VCaP (cell line): ENCODE measurements at regions not wholly inside any gene's neighbourhood (a gene's known extent, or its start where the extent isn't known, plus 50 kb on each side); places are given as distances from the start of the nearest gene placed in this dataset.
A peak's percentile ranks its signal among the peaks of the same experiment; 100 is the strongest.

ENCODE experiments used
- H3K27ac ChIP-seq: fragments of 450-650 bp; 2 replicates; pipeline ENCODE4 v1.5.1; 2017
- TF ChIP-seq, protein P1 (sequence below): fragments of 450-650 bp; conservative IDR thresholded peaks from 2 replicates; pipeline ENCODE4 v1.5.1; 2017; ENCODE audit warnings: mild to moderate bottlenecking, moderate library complexity

DNA sequence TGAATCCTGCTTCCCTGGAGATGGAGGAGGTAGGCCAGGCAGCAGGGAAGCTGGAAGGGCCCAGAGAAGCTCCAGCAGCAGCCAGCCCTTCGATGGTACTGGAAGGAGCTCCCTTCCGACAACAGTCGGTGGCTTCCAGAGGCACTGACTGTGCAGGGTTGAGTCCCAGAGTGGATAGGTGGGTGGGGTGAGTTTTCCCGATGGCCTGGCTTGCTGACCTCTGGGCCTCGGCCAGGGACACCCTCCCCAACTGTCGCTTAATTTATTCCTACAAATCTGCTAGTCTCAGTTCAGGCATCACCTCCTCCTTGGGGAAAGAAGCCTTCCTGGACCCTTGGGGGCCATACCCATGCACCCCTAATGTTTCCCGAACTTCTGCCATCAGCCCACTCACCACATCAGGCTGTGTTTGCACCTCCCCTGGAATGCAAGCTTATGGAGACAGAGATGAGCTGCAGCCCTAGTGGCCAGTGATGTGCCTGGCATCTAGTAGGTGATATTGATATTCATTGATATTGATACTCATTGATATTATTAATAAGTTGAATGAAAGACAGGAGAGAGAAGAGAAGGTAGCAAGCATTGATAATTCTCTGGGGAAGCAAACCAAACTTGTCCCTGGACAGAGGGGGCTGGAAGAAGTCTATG, 104.6 kb upstream of the BOD1 start:
- TF ChIP-seq, protein P1, sequence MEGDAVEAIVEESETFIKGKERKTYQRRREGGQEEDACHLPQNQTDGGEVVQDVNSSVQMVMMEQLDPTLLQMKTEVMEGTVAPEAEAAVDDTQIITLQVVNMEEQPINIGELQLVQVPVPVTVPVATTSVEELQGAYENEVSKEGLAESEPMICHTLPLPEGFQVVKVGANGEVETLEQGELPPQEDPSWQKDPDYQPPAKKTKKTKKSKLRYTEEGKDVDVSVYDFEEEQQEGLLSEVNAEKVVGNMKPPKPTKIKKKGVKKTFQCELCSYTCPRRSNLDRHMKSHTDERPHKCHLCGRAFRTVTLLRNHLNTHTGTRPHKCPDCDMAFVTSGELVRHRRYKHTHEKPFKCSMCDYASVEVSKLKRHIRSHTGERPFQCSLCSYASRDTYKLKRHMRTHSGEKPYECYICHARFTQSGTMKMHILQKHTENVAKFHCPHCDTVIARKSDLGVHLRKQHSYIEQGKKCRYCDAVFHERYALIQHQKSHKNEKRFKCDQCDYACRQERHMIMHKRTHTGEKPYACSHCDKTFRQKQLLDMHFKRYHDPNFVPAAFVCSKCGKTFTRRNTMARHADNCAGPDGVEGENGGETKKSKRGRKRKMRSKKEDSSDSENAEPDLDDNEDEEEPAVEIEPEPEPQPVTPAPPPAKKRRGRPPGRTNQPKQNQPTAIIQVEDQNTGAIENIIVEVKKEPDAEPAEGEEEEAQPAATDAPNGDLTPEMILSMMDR = no peak
- peak overlapping the region; percentile 72 for H3K27ac ChIP-seq

DNA sequence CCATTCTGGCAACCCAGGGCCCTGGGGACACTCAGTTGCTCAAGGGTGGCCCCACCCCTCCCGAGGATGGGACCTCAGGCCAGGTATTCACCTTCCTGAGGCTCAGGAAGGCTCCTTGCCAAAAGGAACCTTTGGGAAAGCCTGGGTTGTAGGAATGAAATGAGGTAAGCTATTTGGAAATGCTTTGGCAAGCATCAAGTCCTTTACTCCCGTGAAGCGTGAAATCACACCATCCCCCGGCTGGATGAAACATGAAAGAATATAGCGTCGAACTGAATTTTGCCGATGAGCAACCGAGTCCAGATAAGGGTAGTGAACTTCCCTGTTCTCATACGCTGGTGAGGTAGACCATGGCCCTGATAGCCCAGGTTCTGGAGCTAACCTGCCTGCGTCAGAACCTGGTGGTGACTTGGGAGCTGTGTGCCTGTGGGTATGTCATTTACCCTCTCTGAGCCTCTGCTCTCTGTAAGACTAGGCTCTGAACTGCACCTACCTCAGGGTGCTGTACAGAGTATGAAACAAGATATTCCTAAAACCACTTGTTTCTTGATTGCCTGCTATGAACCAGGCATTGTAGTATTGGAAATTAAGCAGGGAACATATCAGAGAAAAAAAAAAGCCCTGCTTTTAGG, 105.3 kb upstream of the BOD1 start:
- H3K27ac ChIP-seq = peak overlapping the region; percentile 72; the same call in 1 of the 2 replicates
- TF ChIP-seq, protein P1 = no peak

DNA sequence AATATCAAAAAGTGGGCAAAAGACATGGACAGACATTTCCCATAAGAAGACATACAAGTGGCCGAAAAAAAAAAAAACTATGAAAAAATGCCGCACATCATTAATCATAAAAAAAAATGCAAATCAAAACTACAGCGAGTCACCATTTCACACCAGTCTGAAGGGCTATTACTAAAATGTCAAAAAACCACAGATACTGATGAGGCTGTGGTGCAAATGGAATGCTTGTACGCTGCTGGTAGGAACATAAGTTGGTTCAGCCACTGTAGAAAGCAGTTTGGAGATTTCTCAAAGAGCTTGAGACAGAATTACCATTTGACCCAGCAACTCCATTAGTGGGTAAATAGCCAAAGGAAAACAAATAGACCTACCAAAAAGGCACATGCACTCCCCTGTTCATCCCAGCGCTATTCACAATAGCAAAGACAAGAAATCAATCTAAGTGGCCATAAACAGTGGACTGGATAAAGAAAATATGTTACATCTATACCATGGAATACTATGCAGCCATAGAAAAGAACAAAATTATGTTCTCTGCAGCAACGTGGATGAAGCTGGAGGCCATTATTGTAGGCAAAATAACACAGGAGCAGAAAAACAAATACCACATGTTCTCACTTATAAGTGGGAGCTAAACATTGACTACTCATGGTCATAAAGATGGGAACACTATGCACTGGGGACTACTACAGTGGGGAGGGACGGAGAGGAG, 110.6 kb upstream of the BOD1 start:
- TF ChIP-seq, protein P1 = no peak
- no peak overlapping the region for H3K27ac ChIP-seq

DNA sequence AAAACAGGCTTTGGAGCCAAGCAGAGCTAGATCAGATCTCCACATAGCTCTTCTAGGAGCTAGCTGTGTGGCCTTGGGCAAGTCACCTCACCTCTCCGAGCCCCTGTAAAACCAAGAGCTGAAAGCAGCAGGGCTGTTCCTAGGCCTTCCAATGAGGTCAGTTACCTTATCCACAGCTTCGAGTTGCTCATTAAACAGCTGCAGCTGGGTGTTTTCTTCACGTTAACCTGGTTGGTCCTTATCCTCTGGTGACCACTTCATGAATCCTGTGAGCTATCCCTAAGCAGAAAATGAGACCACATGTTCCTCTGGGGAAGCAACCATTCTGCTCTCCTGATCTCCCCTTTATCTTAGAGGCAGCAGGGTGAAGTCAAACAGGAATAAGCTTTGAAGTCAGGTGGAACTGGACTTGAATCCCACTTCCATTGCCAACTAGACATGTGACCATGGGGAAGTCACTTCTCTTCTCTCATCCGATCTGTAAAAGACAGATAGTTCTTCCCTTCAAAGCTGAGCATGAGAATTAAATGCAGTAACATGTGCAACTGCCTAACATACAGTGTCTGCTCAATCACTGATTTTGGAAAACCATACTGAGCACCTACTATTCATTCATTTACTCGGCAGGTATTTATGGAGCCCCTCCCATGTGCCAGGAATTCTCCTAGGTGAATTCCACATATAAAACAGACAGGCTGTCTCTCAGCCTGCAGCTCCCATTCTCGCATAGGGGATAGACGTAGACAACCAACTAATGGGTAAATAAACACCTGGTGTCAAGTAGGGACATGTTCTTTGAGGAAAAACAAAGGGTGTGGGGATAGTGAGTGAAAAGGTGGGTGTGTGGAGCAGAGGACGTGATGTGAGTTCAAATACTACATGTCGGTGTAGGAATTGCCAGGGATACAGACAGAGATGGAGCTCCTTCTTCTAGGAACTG, 111.7 kb upstream of the BOD1 start:
- H3K27ac ChIP-seq = no peak overlapping the region
- TF ChIP-seq, protein P1 = no peak

DNA sequence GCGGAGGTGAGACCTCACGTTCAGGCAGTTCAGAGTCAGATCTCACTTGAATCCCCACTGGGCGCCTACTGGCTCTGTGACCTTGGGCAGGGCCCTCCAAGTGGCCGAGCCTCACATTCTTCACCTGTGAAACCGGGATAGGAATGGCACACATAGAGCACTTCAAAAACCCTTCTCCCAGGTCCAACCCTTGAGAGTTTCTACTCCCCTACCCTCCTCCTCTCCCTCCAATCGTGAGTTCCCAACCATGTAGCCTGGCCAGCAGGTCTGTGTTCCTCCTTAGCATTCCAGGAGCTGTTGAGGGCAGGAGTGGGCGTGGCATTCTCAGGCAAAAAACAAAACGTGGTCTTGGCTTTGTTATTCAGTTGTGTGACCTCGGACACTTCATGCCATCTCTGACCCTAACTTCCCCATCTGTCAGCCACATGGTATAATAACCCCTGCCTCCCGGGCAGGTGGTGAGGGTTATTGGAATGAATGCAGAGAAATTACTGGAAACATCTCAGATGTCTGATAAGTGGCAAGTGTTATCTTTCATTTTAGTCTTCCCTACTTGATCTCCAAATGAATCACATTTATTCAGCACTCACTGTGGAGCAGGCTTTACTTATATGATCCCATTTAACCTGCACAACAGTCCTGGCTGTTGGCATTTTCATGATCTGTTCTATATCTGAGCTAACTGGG, 112.8 kb upstream of the BOD1 start:
- no peak overlapping the region for H3K27ac ChIP-seq
- TF ChIP-seq, protein P1 = no peak

- TF ChIP-seq, protein P1 = no peak
- H3K27ac ChIP-seq = no peak overlapping the region
Observed at GRCh38 chr5:173730632-173731298, 114.3 kb upstream of the BOD1 start.
